HG03575 (cell line): ENCODE measurements at regions not wholly inside any gene's neighbourhood (a gene's known extent, or its start where the extent isn't known, plus 50 kb on each side); places are given as distances from the start of the nearest gene placed in this dataset.

Experiments used
- ATAC-seq: cut with Tn5 transposase; IDR thresholded peaks from one replicate; pipeline ENCODE4 v1.9.1; 2021; ENCODE audit not compliant: unreplicated experiment, insufficient number of reproducible peaks, low FRiP score; ENCODE audit errors: extremely low read depth

DNA sequence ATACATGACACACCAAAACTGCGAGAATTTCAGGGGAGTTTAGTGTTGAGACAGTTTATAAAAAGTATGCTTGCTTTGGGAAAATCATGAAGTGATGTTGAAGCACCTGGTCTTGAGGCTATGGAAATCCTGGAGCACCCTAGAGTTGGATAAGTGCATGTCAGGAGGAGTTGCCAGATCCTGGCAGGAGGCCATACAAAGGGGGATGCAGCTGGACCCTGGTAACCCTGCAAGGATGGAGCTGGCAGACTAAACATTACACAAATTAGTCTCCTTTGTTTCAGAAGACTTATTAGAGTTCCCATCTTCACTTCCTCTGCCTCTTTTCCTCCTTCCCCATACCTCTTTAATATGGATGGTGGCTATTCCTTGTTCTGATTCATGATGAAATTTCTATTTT lies 907.0 kb downstream of the BCL11B start:
- ATAC-seq: no peak

GRCh38 chr14:98366429-98366828 lies 905.6 kb downstream of the BCL11B start:
- no peak for ATAC-seq

- ATAC-seq: no peak
Observed at GRCh38 chr14:98368221-98368620, 903.8 kb downstream of the BCL11B start.

- ATAC-seq: no peak
Observed at GRCh38 chr14:98368916-98369315, 903.1 kb downstream of the BCL11B start.

DNA sequence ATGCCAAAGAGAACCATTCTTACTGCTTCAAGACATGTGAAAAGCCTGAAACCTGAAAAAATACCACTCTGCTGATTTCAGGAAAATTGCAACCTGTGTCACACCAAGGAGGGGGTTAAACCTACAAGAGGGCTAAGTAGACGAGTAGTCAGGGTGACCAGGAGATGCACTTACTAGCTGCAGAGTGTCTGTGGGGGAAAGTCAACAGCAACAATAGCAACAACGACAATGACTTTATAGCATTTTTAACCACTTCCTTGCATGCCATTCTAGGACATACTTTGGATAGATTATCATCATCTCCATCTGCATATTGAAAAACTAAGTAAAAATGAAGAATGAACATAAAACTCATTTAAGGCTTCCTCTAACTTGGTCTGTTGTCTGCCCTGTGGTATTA lies 902.7 kb downstream of the BCL11B start:
- no peak for ATAC-seq

DNA sequence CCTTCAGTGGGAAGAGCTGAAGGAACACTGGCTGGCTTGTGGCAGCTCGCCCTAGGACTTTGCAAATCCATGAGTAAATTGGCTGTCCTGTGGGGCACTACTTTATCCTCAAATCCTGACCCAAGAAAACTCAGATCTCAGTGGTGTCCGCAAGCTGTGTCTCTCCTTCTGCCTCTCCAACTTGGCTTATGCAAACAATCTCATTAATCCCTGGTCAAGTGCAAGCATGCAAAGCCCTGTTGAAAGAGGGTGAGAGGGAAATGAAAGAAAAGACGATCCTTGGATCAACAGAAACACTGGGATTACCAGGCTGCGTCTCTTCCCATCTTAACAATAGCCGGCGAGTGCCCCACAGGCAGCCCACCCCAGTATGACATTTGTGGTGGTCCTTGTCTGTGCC lies 901.6 kb downstream of the BCL11B start:
- no peak for ATAC-seq

GRCh38 chr14:98371141-98371540 lies 900.9 kb downstream of the BCL11B start:
- ATAC-seq: no peak

- no peak for ATAC-seq
Observed at GRCh38 chr14:98374136-98374535, 897.9 kb downstream of the BCL11B start.

DNA sequence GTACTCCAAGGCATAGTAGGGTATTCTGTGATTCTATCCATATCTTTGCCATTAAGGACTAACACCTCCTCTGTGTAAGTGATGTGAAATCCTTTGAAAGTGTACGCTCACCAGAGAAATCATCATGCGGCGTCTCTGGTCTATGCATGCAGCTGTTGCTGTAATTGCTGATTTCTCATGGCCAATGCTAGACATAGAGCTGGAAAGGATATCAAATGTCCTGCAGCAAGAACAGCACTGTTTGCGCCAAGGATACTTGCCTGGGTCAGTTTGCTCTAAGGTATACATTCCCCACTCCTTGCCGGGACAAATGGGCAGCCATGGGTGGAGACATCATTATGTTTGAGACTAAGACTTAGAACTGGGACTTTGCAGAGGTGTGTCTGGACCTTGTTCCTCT lies 896.4 kb downstream of the BCL11B start:
- no peak for ATAC-seq

- no peak for ATAC-seq
Observed at GRCh38 chr14:98379830-98380229, 892.2 kb downstream of the BCL11B start.

GRCh38 chr14:98382662-98383061 lies 889.3 kb downstream of the BCL11B start:
- ATAC-seq: no peak

- no peak for ATAC-seq
Observed at GRCh38 chr14:98385851-98386250, 886.1 kb downstream of the BCL11B start.

GRCh38 chr14:98391061-98391460 lies 880.9 kb downstream of the BCL11B start:
- ATAC-seq: no peak

DNA sequence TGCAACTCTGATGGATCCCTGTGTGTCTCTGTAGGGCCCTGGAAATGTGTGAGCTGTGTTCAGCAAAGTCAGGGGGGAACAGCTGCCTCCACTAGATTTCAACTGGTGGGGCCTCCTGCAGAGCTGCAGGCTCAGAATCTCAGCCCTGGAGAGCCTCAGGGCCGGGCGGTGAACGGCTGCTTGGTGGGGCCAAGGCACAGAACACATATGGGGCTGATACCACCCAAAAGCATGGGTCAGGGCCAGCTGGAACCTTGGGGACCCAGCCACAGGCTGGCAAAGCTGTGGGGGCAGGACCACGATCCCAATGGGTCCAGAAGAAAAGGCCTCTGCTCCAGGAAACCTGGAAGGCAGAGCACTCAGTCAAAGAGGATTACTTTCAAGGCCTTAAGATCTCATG lies 878.5 kb downstream of the BCL11B start:
- ATAC-seq: no peak

- ATAC-seq: no peak
Observed at GRCh38 chr14:98404811-98405210, 867.2 kb downstream of the BCL11B start.

GRCh38 chr14:98408024-98408555 lies 863.9 kb downstream of the BCL11B start:
- ATAC-seq: no peak

GRCh38 chr14:98408713-98409112 lies 863.3 kb downstream of the BCL11B start:
- no peak for ATAC-seq

GRCh38 chr14:98411154-98411553 lies 860.8 kb downstream of the BCL11B start:
- no peak for ATAC-seq

- ATAC-seq: no peak
Observed at GRCh38 chr14:98412431-98412830, 859.6 kb downstream of the BCL11B start.

GRCh38 chr14:98415766-98416165 lies 856.2 kb downstream of the BCL11B start:
- ATAC-seq: no peak

- no peak for ATAC-seq
Observed at GRCh38 chr14:98417001-98417400, 855.0 kb downstream of the BCL11B start.
